ENCODE measurements at regions not wholly inside any gene's neighbourhood (a gene's known extent, or its start where the extent isn't known, plus 50 kb on each side); places are given as distances from the start of the nearest gene placed in this dataset.

DNA sequence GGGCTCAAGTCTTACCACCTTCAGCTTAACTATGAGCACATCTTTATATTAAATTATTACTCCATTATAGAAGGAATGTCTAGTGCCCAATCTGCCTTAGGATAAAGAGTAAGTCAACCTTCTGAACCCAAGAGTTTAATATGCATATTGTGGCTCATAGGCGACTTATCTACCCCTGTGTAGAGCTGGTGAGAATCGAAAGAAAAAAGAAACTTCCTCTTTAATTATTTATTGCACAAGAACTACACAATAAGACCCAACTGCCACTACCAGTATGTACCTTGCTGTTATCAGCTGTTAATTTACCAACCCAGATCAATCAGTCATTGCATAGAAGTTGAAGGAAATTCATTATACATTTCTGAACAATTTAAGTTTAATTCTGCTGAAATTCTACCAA is 329.1 kb upstream of the SLC24A2 start:
- no peak for TF ChIP-seq ELF4 (CRISPR knock-in tag; IDR thresholded peaks at IDR 0.05)
- no peak for TF ChIP-seq FOXK1 (CRISPR knock-in tag; IDR thresholded peaks at IDR 0.05; ENCODE audit: borderline replicate concordance)
- no peak for TF ChIP-seq HDGF (IDR thresholded peaks at IDR 0.05)
- TF ChIP-seq, protein P1, sequence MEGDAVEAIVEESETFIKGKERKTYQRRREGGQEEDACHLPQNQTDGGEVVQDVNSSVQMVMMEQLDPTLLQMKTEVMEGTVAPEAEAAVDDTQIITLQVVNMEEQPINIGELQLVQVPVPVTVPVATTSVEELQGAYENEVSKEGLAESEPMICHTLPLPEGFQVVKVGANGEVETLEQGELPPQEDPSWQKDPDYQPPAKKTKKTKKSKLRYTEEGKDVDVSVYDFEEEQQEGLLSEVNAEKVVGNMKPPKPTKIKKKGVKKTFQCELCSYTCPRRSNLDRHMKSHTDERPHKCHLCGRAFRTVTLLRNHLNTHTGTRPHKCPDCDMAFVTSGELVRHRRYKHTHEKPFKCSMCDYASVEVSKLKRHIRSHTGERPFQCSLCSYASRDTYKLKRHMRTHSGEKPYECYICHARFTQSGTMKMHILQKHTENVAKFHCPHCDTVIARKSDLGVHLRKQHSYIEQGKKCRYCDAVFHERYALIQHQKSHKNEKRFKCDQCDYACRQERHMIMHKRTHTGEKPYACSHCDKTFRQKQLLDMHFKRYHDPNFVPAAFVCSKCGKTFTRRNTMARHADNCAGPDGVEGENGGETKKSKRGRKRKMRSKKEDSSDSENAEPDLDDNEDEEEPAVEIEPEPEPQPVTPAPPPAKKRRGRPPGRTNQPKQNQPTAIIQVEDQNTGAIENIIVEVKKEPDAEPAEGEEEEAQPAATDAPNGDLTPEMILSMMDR (IDR thresholded peaks at IDR 0.05 in 2 of 3, conservative IDR thresholded peaks at IDR 0.05 in 1 of 3; ENCODE audit: insufficient read depth in 2 of 3, low read depth in 1 of 3, low read length in 3 of 3): no peak
- no peak for TF ChIP-seq NFE2L1 (tag; IDR thresholded peaks at IDR 0.05; ENCODE audit: borderline replicate concordance, low read depth)
